ENCODE measurements at regions not wholly inside any gene's neighbourhood (a gene's known extent, or its start where the extent isn't known, plus 50 kb on each side); places are given as distances from the start of the nearest gene placed in this dataset.
"Not testable (repeated sequence)": the region's sequence is repeated elsewhere in the genome, so short reads cannot be mapped to it uniquely, and the experiment has no call there.

DNA sequence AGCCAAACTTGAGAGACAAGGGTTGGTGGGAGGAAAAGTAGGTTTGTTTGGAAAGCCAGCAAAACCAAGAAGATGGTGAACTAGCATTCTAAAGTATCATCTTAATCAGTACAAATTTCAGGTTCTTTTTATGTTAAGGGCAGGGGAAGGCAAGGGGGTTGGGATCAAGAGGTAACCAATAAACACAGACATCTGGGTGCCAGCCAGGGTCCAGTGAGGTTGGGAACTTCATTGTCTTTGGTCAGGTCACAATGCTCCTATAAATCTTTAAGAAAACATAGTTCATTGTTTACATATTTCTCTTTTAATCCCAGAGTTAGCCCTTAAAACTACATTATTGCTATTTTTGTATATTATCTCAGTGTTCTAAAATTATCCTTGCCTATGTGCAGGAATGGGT, 126.2 kb upstream of the NR5A2 start:
- DNase-seq (ENCODE audit: low read depth): no peak

DNA sequence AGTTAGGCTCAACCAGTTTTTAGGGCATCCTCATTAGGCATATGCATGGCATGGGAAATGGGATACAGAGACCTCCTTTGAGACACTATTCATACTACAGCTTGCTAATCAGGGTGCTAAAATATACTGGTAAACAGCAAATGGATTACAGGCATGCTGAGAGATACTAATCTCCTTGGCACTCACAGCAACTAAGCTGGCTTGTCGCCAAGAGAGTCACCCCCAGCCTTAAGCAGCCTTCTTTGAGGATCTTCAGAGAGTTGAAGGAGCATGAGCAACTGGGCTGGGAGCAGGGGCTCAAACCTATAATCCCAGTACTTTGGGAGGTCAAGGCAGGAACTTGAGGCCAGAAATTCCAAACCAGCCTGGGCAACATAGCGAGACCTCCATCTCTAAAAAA, 120.1 kb upstream of the NR5A2 start:
- no peak for DNase-seq (ENCODE audit: low read depth)

DNA sequence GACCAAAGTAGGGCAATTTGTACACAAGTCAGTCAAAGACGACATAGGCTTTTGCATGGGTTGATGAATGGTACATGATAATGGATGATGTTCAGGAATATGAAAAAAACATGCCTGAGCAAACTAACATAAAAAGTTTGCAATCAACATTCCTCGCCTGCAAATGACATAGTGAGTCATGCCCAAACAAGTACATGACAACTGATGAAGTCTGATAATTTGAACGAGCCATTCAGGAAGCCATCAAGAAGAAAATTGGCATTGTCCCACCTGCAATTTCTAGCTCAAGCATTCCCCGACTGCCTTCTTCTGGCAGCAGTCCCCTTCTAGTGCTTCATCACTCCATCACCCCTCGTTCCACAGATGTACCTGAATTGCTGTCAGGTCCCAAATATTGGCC, 118.4 kb upstream of the NR5A2 start:
- DNase-seq (ENCODE audit: low read depth): peak; percentile 12

DNA sequence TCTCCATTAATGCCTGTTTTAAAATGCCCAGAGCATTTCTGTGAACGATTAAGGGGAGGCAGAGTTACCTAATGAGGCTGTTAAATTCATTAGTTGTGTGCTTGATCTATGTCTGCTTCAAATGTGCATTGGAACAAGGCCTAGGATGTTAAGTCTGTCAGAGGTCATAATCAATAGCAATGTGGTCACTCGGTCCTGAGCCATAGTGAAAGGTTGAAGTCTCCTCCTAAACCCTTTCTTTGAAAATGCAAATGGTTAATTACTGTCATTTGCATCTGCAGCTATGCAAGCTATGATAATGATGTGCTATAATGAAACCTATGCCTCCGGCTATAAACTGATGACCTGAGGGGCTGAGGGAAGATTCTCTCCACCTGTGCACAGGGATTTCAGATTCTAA, 114.2 kb upstream of the NR5A2 start:
- no peak for DNase-seq (ENCODE audit: low read depth)

DNA sequence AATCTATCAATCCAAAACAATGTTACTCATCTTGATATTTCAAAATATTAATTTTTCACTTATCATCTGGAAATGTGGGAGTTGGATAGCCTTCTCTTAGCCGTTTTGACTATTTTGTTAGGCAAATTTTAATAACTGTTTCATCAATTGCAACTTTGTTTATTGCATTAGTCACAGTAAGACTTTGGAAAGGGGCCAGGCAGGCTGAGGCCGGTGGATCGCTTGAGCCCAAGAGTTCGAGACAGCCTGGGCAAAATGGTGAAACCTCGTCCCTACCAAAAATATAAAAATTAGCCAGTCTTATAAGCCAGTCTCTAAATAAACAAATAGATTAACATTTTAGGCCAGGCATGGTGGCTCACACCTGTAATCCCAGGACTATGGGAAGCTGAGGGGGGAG, 113.0 kb upstream of the NR5A2 start:
- no peak for DNase-seq (ENCODE audit: low read depth)

DNA sequence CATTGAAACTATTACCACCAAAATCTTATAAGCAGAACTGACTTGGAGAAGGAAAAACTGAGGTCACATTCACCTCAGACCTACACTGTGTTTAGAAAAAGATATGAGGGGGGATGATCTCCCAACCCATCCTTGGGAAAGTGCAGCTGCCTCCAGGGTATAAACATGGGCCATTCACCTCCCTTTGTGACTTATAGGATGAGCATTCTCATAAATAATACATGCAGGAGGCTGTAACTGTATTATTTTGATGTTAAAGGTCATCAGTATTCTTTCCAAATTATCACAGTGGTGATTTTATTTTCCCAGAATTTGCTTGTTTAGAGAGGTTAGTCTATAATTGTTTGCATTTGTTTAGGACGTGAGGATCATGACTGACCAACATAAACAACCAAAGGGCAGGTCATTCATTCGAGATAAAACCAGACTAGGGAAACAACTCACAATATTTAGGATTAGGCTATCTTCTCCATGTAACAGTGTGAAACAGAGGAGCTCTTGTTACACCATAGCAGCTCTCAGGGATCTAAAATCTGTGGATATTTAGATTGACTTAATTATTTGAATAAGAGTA, 109.2 kb upstream of the NR5A2 start:
- no peak for DNase-seq (ENCODE audit: low read depth)

DNA sequence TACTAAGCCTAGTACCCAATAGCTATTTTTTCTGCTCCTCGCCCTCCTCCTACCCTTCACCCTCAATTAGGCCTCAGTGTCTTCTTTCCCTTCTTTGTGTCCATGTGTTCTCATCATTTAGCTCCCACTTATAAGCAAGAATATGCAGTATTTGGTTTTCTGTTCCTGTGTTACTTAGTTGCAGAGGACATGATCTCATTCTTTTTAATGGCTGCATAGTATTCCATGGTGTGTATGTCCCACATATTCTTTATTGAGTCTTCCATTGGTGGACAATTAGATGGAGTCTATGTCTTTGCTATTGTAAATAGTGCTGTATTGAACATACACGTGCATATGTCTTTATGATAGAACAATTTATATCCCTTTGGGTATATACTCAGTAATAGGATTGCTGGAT, 106.9 kb upstream of the NR5A2 start:
- no peak for DNase-seq (ENCODE audit: low read depth)

DNA sequence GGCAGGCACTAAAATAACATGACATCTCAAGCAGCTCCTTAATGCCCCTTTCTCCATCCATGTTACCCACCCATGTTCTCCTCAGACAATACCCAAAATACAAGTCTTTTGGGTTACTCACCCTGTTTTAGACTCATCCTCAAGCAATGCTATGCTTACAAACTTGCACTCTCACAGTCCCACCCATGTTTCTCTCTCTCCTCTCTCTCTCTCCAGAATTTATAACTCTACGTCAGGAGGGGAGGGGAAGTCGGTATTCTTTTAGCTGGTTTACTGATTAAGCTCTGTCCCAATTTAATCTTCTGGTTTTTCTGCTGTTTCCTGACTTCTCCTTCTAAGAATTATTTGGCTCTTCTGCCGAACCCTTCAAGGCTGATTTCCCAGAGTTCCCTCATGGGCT, 98.0 kb upstream of the NR5A2 start:
- no peak for DNase-seq (ENCODE audit: low read depth)

DNA sequence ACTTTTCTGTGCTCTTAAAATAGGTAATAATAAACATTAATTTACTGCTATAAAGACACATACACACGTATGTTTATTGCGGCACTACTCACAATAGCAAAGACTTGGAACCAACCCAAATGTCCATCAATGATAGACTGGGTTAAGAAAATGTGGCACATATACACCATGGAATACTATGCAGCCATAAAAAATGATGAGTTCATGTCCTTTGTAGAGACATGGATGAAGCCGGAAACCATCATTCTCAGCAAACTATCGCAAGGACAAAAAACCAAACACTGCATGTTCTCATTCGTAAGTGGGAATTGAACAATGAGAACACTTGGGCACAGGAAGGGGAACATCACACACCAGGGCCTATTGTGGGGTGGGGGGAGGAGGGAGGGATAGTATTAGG, 97.4 kb upstream of the NR5A2 start:
- not testable (repeated sequence) for DNase-seq (ENCODE audit: low read depth)

DNA sequence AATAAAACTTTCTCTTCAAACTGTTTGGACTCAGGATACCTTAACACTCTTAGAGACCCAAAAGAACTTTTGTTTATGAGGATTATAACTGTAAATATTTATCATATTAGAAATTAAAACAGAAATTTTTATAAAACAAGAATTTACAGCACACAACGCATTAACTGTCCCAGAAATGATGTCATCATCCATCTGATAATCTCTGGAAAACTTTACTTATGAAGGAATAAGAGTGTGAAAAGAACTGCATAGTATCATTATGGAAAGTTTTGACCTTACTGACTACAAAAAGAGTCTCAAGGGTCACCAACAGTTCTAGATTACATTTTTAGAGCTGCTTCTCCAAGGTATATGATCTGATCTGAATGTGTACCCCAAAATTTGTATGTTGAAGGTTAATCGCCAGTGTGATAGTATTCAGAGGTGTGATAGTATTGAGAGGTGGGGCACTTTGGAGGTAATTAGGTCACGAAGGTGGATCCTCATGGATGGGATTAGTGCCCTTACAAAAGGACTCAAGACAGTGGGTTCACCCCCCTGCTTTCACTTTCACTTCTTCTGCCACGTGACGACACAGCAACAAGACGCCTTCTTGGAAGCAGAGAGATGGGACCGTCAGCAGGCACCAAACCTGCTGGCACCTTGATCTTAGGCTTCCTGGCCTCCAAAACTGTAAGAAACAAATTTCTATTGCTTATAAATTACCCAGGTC, 95.7 kb upstream of the NR5A2 start:
- peak; percentile 73 for DNase-seq (ENCODE audit: low read depth)

DNA sequence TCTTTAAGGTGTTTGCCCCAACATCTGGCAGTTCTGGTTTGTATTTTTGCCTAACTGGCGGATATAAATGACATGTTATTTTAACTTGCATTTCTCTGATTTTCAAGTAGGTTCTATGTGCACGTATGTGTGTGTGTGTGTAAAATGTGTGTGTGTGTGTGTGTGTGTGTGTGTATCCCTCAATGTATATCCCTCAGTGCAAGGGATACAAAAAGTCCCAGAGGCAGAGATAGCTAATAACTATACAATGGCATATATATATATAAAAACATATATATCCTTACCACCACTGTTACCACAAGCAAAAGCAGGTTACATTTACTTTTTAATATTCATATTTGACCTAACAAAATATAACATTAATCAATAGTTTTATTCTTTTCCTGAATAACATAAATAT, 95.0 kb upstream of the NR5A2 start:
- DNase-seq (ENCODE audit: low read depth): no peak

DNA sequence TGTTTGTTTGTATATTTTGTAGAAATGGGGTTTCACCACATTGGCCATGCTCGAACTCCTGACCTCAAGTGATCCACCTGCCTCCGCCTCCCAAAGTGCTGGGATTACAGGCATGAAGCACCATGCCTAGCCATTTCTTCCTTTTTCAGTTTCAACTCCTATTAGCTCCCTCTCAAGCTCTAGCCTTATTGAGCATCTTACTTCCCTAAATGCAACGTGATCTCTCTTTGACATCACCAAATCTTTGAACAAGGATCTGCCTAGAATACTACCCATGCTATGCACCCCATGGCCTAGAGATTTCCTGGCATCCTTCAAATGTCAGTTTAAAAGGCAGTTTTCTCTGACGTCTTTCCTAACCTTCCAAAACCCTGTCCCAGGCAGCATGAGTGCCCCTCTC, 91.1 kb upstream of the NR5A2 start:
- DNase-seq (ENCODE audit: low read depth): no peak

DNA sequence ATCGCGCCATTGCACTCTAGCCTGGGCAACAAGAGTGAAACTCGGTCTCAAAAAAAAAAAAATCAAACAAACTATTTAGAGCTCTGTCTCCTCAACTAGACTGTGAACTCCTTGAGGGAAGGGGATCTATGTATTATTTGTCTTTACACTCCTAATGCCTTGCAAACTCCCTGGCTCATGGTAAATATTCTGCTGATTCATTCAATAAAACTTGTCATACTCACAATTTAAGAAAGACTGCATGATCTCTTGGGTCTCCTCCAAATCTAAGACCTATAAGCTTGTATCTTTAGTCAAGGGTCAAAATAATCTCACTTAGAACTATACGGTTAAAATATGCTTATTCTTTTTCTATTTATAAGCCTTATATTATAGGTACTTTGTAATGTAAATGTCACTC, 90.3 kb upstream of the NR5A2 start:
- no peak for DNase-seq (ENCODE audit: low read depth)

DNA sequence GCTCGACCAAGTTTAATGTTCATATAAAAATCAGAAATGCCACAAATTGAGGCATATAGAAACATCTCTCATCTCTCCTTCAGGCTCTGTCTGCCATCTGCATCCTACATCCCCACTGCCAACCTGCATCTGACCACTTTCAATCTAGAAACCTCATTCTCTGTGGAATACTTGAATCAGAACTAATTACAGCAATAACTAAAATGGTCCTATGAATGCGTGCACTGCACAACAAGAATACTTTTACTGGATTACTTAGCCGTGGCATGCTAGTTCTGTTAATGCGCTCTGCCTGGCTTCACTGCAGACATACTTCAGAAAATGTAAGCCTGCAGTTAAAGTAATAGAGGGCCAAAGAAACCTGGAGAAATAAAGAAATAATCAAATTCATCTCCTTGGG, 89.8 kb upstream of the NR5A2 start:
- no peak for DNase-seq (ENCODE audit: low read depth)

DNA sequence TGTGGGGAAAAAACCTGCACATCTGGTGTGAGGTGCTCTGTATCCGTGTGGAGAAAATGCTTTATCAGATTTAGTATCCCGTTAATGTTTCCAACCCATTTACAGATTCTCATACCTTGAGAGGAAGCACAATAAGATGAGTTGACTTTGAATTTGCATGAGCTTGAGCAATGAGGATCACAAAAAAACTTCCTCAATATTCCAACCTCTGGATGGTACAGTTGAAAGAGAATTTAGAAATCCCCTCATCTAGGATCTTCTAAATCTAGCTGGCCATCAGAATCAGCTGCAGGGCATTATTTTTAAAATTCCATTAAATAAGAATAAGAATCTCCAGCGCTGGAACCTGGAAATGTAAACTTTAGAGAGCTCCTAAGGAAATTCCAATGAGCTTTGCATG, 82.5 kb upstream of the NR5A2 start:
- DNase-seq (ENCODE audit: low read depth): no peak

DNA sequence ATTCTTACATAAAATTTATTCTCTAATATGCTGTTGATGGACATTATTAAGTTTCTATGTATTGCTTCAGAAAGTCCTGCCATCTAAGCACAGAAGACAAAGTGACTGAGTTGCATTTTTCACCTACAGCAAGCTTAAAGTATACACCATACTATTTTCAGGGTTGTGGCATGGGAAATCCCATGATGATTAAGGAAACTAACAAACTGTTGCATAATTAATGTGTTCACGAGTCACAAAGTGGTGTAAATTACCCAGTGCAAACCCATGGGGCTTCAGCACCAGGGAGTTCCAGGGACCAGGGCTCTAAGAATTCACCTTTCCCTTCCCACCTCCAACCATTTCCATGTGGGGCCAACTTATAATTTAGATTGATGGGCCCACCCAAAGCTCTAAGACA, 81.9 kb upstream of the NR5A2 start:
- DNase-seq (ENCODE audit: low read depth): no peak

DNA sequence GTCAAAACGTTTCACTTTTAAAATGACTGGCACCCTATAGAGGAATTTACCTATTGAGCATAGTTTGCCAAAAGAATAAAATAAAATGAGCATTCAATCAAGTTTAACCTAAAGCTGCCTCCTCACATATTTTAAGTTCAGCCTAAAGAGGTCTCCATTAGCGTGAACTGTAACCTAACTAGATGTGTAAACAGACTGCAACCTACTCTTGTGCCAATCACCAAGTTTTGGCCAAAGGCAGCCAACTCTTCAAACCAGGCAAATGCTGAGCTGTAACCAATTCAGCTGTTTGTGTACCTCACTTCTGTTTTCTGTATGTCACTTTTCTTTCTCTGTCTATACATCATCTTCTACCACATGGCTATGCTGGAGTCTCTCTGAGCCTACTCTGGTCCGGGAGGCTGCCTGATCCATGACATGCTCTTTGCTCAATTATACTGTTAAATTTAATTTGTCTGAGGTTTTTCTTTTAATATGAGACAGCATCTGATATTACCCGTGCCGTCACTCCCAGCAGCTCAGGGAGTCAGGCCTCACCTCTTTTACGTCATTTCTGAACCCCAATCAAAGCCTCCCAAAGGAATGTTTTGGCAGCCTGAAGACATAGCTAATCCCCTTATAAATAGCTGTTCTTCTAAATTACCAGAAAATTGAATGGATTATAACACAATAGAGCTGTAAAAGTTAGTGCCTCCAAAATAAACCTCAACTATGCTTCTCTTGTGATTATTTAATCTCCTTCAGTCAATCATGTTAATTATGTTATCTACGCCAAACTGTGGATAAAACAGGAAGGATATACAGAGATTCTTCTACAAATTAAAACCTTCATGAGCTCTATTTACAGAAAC, 81.0 kb upstream of the NR5A2 start:
- DNase-seq (ENCODE audit: low read depth): no peak

DNA sequence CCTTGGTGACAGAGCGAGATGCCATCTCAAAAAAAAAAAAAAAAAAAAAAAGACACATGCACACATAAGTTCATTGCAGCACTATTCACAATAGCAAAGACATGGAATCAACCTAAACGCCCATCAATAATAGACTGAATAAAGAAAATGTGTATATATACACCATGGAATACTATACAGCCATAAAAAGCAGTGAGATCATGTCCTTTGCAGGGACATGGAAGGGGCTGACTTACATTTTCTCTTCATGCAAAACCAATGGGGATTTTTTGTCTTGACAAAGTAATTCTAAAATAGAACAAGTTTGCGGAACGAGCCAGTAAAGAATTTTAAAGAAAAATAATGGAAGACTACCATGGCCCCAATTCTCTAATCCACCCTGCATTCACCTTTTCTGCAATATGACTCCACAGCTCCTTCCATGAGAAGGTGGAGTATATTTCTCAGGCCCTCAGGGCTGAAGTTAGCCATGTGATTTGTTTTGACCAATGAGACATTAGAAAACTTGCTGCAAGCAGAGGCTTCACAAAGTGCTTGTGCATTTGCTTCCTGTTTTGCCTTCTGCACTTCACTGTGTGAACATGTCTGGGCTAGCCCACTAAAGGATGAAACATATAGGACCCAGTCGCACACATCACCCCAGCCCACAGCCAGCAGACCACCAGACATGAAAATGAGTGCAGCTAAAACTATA, 78.8 kb upstream of the NR5A2 start:
- DNase-seq (ENCODE audit: low read depth): no peak

DNA sequence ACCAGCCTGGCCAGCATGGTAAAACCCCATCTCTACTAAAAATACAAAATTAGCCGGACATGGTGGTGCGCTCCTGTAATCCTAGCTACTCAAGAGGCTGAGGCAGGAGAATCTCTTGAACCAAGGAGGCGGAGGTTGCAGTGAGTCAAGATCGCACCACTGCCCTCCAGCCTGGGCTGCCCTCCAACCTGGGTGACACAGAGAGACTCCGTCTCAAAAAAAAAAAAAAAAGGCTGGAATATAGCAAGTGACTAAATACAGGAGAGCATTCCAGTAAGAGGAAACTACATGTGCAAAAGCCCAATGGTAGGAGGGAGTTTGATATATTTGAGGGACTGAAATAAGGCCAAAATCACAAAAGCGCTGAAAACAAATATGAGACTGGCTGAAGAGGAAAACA, 76.5 kb upstream of the NR5A2 start:
- DNase-seq (ENCODE audit: low read depth): peak; percentile 18

DNA sequence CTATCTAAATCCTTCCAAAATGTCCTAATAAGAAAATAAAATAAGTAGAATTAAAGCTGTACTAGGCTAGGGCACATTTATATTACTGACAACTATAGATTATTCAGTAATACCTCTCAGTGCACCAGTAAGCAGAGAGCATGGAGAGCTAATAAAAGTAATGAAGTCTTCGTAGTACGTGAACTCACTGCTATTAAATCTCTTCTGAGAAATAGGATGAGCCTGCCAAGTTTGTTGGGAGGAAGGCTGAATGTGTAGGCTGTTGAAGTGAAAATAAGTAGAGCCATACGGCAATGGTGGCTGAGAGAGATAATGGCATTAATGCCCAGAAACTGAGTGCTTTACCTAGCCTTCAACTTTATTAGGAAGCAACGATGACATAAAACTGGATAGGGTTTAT, 73.9 kb upstream of the NR5A2 start:
- no peak for DNase-seq (ENCODE audit: low read depth)

DNA sequence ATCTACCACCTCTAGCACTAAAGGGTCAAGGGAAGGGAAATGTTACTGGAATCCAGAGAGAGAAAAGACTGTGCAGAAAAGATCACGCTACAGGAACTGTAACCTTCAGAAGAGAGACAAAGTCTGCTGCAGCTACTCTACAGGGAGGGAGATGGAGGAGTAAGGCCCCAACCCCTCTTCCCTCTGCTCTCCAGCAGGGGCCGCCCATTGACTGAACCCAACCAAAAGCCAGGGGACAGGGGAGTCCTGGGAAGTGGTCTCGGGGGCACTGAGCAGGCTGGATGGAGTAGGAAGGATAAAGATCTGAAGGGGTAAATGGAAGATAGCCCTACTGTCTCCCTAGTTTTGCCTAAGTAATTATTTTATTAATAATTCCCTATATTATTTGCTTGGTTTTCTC, 72.8 kb upstream of the NR5A2 start:
- peak; percentile 16 for DNase-seq (ENCODE audit: low read depth)

DNA sequence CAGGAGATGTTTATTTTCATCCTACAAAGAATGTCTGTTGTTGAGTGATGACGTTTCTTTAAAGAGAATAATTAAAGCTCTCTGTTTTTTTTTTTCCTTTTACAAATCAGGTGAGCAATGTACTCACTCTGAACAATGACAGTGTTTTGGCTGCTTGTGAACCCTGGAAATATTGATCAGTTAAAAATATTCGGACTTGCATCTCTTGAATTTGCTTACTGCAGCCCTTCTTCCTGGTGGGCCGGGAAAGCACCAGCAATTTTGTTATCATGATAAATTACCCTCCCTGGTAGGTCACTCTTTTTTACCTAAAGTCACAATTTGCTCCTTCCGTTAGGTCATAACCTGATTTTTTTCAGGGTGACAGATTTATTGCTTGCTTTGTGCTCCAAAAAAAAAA, 72.3 kb upstream of the NR5A2 start:
- no peak for DNase-seq (ENCODE audit: low read depth)

DNA sequence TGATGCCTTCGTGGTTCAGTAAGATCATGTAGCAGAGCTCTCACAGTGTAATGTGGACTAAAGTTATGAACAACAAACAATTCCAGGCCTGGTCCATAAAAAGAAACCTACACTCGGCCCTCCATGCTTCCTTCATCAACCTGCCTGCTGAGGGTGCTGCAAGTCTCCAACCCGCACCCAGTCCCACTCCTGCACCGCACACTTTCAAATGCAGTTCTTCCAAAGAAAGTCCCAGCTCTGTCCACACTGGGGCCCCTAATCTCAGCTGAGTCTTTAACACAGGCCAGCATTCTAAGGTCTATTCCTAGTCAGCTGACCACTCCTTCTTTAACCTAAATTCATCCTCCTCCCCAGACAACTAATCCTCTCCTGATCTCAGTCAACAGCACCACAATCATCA, 71.5 kb upstream of the NR5A2 start:
- no peak for DNase-seq (ENCODE audit: low read depth)

All from Daoy (cell line).